DOHH2 (cell line): ENCODE measurements at regions not wholly inside any gene's neighbourhood (a gene's known extent, or its start where the extent isn't known, plus 50 kb on each side); places are given as distances from the start of the nearest gene placed in this dataset.

Experiments
- H3F3A ChIP-seq: fragments of 200-600 bp; sonication (generic), shearing (Covaris generic); 2 replicates; pipeline ENCODE4 v1.6.0; 2016; ENCODE audit warnings: antibody characterized with exemption, mild to moderate bottlenecking; ENCODE audit not compliant: control insufficient read depth, insufficient read depth
- H3K27ac ChIP-seq: fragments of 200-600 bp; sonication (generic); 2 replicates; pipeline ENCODE4 v1.5.1; 2014; ENCODE audit warnings: low read depth, mild to moderate bottlenecking, low read length, moderate library complexity
- H3K27me3 ChIP-seq: fragments of 200-600 bp; sonication (generic); 2 replicates; pipeline ENCODE4 v1.6.1; 2014; ENCODE audit warnings: mild to moderate bottlenecking, low read length, mixed read lengths; ENCODE audit not compliant: control insufficient read depth
- H3K36me3 ChIP-seq: fragments of 200-600 bp; sonication (generic); 2 replicates; pipeline ENCODE4 v1.6.1; 2014; ENCODE audit warnings: mild to moderate bottlenecking, low read length, moderate library complexity, mixed read lengths; ENCODE audit not compliant: control insufficient read depth
- H3K4me1 ChIP-seq: fragments of 200-600 bp; sonication (generic); 2 replicates; pipeline ENCODE4 v1.6.1; 2014; ENCODE audit warnings: mild to moderate bottlenecking, low read length, mixed read lengths; ENCODE audit not compliant: control insufficient read depth
- H3K4me2 ChIP-seq: fragments of 200-600 bp; sonication (generic); 2 replicates; pipeline ENCODE4 v1.6.0; 2014; ENCODE audit warnings: mild to moderate bottlenecking, low read length, moderate library complexity
- H3K4me3 ChIP-seq: fragments of 200-600 bp; sonication (generic); 2 replicates; pipeline ENCODE4 v1.5.1; 2014; ENCODE audit warnings: mild to moderate bottlenecking, low read length, mixed read lengths
- H3K79me2 ChIP-seq: fragments of 200-600 bp; sonication (generic); 2 replicates; pipeline ENCODE4 v1.6.1; 2014; ENCODE audit warnings: mild to moderate bottlenecking, low read length, mixed read lengths; ENCODE audit not compliant: control insufficient read depth
- H3K9me2 ChIP-seq: fragments of 200-600 bp; sonication (generic); replicated peaks from 2 replicates; pipeline ENCODE4 v1.6.1; 2014; ENCODE audit warnings: mild to moderate bottlenecking, low read length, mixed read lengths; ENCODE audit not compliant: control insufficient read depth
- H3K9me3 ChIP-seq: fragments of 200-600 bp; sonication (generic); 2 replicates; pipeline ENCODE4 v1.6.1; 2014; ENCODE audit warnings: antibody characterized with exemption, low read length, mixed read lengths; ENCODE audit not compliant: control insufficient read depth, insufficient read depth
- H4K20me1 ChIP-seq: fragments of 200-600 bp; sonication (generic); 2 replicates; pipeline ENCODE4 v1.6.0; 2014; ENCODE audit warnings: low read depth, mild to moderate bottlenecking, antibody characterized with exemption, low read length, moderate library complexity; ENCODE audit not compliant: control insufficient read depth, insufficient read depth
- EZH2phosphoT487 ChIP-seq: fragments of 200-600 bp; sonication (generic); IDR thresholded peaks from 2 replicates; pipeline ENCODE4 v1.6.1; 2017; ENCODE audit warnings: borderline replicate concordance, mild to moderate bottlenecking, antibody characterized with exemption, low read length, moderate library complexity, mixed read lengths
- TF ChIP-seq, protein P1 (sequence below): fragments of 200-600 bp; sonication (generic); IDR thresholded peaks from one replicate; pipeline ENCODE4 v1.5.1; 2014; ENCODE audit warnings: antibody characterized with exemption, mild to moderate bottlenecking, low read depth, low read length; ENCODE audit not compliant: poor library complexity, severe bottlenecking

DNA sequence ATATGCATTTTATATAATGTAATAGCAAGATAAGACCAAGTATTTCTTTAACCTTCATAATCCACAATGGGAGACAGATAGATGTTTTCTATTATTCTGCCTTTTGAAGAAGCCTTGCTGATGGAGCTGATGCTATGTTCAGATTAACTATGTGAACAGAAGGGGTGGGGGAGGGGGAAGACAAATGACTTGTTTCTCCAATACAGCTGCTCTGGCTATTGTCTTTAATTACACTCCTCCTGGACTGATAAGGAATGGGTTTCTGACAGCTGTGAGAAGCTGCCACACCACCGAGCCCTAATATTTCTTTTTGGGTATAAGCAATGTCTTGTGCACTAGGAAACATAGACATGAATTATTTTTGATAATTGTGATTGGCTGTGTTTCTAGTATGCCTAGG, 62.0 kb downstream of the CAVIN4 start:
- Histone ChIP-seq H3K27ac (no peak overlapping the region), H3F3A (no peaks in the 10 kb centered on the region), H3K9me3 (no peaks in the 10 kb centered on the region), H3K27me3 (no peaks in the 10 kb centered on the region), H3K4me3 (no peak overlapping the region), H4K20me1 (no peaks in the 10 kb centered on the region), H3K36me3 (no peaks in the 10 kb centered on the region), H3K79me2 (no peaks in the 10 kb centered on the region), H3K4me2 (no peak overlapping the region), H3K9me2 (no peaks in the 10 kb centered on the region), H3K4me1 (no peaks in the 10 kb centered on the region)
- TF ChIP-seq, protein P1, sequence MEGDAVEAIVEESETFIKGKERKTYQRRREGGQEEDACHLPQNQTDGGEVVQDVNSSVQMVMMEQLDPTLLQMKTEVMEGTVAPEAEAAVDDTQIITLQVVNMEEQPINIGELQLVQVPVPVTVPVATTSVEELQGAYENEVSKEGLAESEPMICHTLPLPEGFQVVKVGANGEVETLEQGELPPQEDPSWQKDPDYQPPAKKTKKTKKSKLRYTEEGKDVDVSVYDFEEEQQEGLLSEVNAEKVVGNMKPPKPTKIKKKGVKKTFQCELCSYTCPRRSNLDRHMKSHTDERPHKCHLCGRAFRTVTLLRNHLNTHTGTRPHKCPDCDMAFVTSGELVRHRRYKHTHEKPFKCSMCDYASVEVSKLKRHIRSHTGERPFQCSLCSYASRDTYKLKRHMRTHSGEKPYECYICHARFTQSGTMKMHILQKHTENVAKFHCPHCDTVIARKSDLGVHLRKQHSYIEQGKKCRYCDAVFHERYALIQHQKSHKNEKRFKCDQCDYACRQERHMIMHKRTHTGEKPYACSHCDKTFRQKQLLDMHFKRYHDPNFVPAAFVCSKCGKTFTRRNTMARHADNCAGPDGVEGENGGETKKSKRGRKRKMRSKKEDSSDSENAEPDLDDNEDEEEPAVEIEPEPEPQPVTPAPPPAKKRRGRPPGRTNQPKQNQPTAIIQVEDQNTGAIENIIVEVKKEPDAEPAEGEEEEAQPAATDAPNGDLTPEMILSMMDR = no peak
- no peak for TF ChIP-seq EZH2phosphoT487

DNA sequence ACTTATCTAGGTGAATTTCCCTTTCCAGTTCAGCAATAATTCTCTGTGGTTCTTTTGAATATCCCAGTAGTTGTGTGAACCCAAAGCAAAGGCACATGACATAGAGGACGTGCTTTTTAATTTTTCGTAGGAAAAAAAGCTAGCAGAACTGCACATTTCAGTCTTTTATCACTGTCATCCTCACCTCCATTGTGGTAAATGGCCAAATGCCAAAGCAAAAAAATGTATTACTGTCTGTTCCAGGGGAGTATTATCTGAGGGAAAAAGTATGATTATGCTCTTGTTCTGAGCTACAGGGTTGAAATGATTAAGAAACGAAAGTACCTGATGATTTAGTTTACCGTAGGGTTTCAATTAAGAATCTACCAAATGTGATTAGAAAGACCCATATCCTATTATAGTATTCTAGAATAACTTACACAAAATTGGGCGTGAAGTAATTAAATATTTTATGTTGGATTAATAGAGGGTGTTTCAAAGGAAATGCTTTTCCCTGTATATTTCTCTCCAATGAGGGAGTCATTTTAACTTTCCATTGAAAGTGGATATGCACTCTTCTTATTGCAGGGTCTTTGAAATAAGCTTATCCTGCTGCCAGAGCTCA, 62.7 kb downstream of the CAVIN4 start:
- H3K4me1 ChIP-seq = no peaks in the 10 kb centered on the region
- H3K9me3 ChIP-seq = no peaks in the 10 kb centered on the region
- H3K79me2 ChIP-seq = no peaks in the 10 kb centered on the region
- no peaks in the 10 kb centered on the region for H3F3A ChIP-seq
- TF ChIP-seq, protein P1 = no peak
- TF ChIP-seq EZH2phosphoT487 = no peak
- no peaks in the 10 kb centered on the region for H4K20me1 ChIP-seq
- H3K9me2 ChIP-seq = no peaks in the 10 kb centered on the region
- no peak overlapping the region for H3K4me3 ChIP-seq
- H3K4me2 ChIP-seq = no peak overlapping the region
- H3K36me3 ChIP-seq = no peaks in the 10 kb centered on the region
- no peaks in the 10 kb centered on the region for H3K27me3 ChIP-seq
- no peak overlapping the region for H3K27ac ChIP-seq

DNA sequence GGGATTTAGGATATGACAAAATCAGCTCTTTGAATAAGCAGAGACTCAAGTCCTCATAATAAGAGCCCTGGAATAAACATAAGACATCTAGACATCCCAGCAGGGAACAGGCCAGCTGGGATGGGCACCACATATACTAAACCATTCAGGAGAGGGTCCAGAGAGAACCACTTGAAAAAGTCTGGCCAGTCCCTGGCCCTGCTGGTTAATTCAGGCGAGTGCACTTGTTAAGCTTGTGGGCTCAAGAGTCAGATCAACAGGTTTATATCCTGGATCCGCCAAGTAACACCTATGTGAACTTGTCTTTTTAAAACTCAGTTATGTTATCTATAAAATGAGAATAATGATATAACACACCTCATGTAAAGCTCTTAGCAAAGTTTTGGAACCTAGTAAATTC, 63.3 kb downstream of the CAVIN4 start:
- Histone ChIP-seq H3K9me3 (no peaks in the 10 kb centered on the region), H3K27me3 (no peaks in the 10 kb centered on the region), H3K36me3 (no peaks in the 10 kb centered on the region), H3K4me3 (no peak overlapping the region), H4K20me1 (no peaks in the 10 kb centered on the region), H3F3A (no peaks in the 10 kb centered on the region), H3K4me2 (no peak overlapping the region), H3K4me1 (no peaks in the 10 kb centered on the region), H3K27ac (no peak overlapping the region), H3K9me2 (no peaks in the 10 kb centered on the region), H3K79me2 (no peaks in the 10 kb centered on the region)
- TF ChIP-seq EZH2phosphoT487 = no peak
- TF ChIP-seq, protein P1 = no peak
